SK-N-SH treated with all-trans-retinoic acid at 6 μM for 48 hours (cell line): ENCODE measurements at regions not wholly inside any gene's neighbourhood (a gene's known extent, or its start where the extent isn't known, plus 50 kb on each side); places are given as distances from the start of the nearest gene placed in this dataset.

Experiments used
- CREB5 ChIP-seq: fragments of 250-450 bp; sonication (Bioruptor Pico); IDR thresholded peaks from 2 replicates; pipeline ENCODE4 v1.5.1; 2020; ENCODE audit warnings: low read depth, mild to moderate bottlenecking, moderate library complexity
- CSRNP3 ChIP-seq: fragments of 250-450 bp; sonication (Bioruptor Pico); IDR thresholded peaks from 2 replicates; pipeline ENCODE4 v1.5.1; 2021; ENCODE audit warnings: mild to moderate bottlenecking, moderate library complexity
- ESRRG ChIP-seq: fragments of 250-450 bp; sonication (Bioruptor Pico); IDR thresholded peaks from 2 replicates; pipeline ENCODE4 v1.6.1; 2021; ENCODE audit warnings: mild to moderate bottlenecking
- RARB ChIP-seq: fragments of 250-450 bp; sonication (Bioruptor Pico); IDR thresholded peaks from 2 replicates; pipeline ENCODE4 v1.8.0; 2021; ENCODE audit warnings: mild to moderate bottlenecking, moderate library complexity
- TCF4 ChIP-seq: fragments of 250-450 bp; sonication (Bioruptor Pico); IDR thresholded peaks from 2 replicates; pipeline ENCODE4 v1.8.0; 2021; ENCODE audit warnings: mild to moderate bottlenecking, moderate library complexity, borderline replicate concordance
- TF ChIP-seq, protein P1 (sequence below): fragments of 250-450 bp; sonication (Bioruptor Pico); IDR thresholded peaks from 2 replicates; pipeline ENCODE4 v1.8.0; 2020; ENCODE audit warnings: mild to moderate bottlenecking, moderate library complexity, borderline replicate concordance
- TF ChIP-seq, protein P2 (sequence below): fragments of 250-450 bp; sonication (Bioruptor Pico); IDR thresholded peaks from 2 replicates; pipeline ENCODE4 v1.8.0; 2021; ENCODE audit warnings: low read depth, mild to moderate bottlenecking, moderate library complexity, borderline replicate concordance

DNA sequence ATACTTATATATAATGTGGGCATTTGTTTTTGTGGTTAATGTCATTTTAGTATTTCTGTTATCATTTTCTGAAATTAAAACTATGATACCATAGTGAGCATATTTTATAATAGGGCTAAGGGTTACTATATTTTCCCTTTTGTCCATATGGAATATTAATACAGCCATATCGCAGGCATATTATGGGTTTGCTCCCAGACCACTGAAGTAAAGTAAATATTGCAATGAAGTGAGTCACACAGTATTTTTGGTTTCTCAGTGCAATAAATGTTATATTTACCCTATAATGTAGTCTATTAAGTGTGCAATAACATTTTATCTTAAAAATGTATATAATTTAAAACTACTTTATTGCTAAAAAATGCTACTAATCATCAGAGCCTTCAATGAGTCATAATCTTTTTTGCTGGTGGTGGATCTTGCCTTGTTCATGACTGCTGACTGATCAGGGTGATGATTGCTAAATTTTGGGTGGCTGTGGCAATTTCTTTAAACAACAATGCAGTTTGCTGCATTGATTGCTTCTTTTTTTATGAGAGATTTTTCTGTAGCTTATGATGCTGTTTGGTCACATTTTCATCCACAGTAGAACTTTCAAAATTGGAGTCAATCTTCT lies 1044.5 kb upstream of the NOVA1 start:
- TF ChIP-seq ESRRG (CRISPR knock-in tag) (no peak), RARB (no peak), TCF4 (CRISPR knock-in tag) (no peak), CREB5 (CRISPR knock-in tag) (no peak), CSRNP3 (no peak)
- TF ChIP-seq, protein P1, sequence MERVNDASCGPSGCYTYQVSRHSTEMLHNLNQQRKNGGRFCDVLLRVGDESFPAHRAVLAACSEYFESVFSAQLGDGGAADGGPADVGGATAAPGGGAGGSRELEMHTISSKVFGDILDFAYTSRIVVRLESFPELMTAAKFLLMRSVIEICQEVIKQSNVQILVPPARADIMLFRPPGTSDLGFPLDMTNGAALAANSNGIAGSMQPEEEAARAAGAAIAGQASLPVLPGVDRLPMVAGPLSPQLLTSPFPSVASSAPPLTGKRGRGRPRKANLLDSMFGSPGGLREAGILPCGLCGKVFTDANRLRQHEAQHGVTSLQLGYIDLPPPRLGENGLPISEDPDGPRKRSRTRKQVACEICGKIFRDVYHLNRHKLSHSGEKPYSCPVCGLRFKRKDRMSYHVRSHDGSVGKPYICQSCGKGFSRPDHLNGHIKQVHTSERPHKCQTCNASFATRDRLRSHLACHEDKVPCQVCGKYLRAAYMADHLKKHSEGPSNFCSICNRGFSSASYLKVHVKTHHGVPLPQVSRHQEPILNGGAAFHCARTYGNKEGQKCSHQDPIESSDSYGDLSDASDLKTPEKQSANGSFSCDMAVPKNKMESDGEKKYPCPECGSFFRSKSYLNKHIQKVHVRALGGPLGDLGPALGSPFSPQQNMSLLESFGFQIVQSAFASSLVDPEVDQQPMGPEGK (CRISPR knock-in tag), result no peak
- TF ChIP-seq, protein P2, sequence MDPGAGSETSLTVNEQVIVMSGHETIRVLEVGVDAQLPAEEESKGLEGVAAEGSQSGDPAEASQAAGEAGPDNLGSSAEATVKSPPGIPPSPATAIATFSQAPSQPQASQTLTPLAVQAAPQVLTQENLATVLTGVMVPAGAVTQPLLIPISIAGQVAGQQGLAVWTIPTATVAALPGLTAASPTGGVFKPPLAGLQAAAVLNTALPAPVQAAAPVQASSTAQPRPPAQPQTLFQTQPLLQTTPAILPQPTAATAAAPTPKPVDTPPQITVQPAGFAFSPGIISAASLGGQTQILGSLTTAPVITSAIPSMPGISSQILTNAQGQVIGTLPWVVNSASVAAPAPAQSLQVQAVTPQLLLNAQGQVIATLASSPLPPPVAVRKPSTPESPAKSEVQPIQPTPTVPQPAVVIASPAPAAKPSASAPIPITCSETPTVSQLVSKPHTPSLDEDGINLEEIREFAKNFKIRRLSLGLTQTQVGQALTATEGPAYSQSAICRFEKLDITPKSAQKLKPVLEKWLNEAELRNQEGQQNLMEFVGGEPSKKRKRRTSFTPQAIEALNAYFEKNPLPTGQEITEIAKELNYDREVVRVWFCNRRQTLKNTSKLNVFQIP (CRISPR knock-in tag), result no peak
